K562 (cell line): ENCODE measurements at regions not wholly inside any gene's neighbourhood (a gene's known extent, or its start where the extent isn't known, plus 50 kb on each side); places are given as distances from the start of the nearest gene placed in this dataset.
"Not testable (repeated sequence)": the region's sequence is repeated elsewhere in the genome, so short reads cannot be mapped to it uniquely, and the experiment has no call there.

ENCODE experiments used
- EZH2 ChIP-seq: IDR thresholded peaks from 2 replicates; pipeline ENCODE4 v1.6.1; 2012; ENCODE audit warnings: low read depth, mild to moderate bottlenecking, inconsistent platforms, low read length, borderline replicate concordance
- FOSL1 ChIP-seq: fragments of 200-800 bp; sonication (Bioruptor generic); conservative IDR thresholded peaks from 2 replicates; pipeline ENCODE4 v1.6.1; 2016; ENCODE audit warnings: missing genetic modification characterization, missing compliant biosample characterization
- KDM2B ChIP-seq: fragments of 250-450 bp; sonication (Bioruptor Pico); IDR thresholded peaks from 2 replicates; pipeline ENCODE4 v1.8.0; 2021; ENCODE audit warnings: mild to moderate bottlenecking, moderate library complexity
- STAT5B ChIP-seq: fragments of 250-450 bp; sonication (Bioruptor Pico); IDR thresholded peaks from 2 replicates; pipeline ENCODE4 v1.8.0; 2021; ENCODE audit warnings: mild to moderate bottlenecking, inconsistent platforms
- USF1 ChIP-seq: sonication (generic); formaldehyde crosslinking; IDR thresholded peaks from 2 replicates; pipeline ENCODE4 v1.9.0; 2022; ENCODE audit warnings: mild to moderate bottlenecking, missing genetic modification reagents
- TF ChIP-seq, protein P1 (sequence below), 3 experiments: IDR thresholded peaks in 2 of 3; conservative IDR thresholded peaks in 1 of 3; 2 replicates each; pipeline ENCODE4 v1.5.1; 2011 to 2012; ENCODE audit warnings: low read length in 3 of 3, mild to moderate bottlenecking in 3 of 3, control low read depth in 2 of 3, improper control_type of control experiment in 1 of 3, inconsistent platforms in 1 of 3, low read depth in 1 of 3, mixed read lengths in 1 of 3, moderate library complexity in 1 of 3; ENCODE audit not compliant: insufficient read depth in 2 of 3
- TF ChIP-seq, protein P2 (sequence below): fragments of 250-450 bp; sonication (Bioruptor Pico); IDR thresholded peaks from 2 replicates; pipeline ENCODE4 v1.8.0; 2021; ENCODE audit warnings: borderline replicate concordance, mild to moderate bottlenecking, moderate library complexity; ENCODE audit not compliant: poor library complexity, severe bottlenecking

- not testable (repeated sequence) for TF ChIP-seq KDM2B (CRISPR knock-in tag); EZH2; STAT5B (CRISPR knock-in tag); USF1 (CRISPR knock-in tag); FOSL1 (tag)
- TF ChIP-seq, protein P1, sequence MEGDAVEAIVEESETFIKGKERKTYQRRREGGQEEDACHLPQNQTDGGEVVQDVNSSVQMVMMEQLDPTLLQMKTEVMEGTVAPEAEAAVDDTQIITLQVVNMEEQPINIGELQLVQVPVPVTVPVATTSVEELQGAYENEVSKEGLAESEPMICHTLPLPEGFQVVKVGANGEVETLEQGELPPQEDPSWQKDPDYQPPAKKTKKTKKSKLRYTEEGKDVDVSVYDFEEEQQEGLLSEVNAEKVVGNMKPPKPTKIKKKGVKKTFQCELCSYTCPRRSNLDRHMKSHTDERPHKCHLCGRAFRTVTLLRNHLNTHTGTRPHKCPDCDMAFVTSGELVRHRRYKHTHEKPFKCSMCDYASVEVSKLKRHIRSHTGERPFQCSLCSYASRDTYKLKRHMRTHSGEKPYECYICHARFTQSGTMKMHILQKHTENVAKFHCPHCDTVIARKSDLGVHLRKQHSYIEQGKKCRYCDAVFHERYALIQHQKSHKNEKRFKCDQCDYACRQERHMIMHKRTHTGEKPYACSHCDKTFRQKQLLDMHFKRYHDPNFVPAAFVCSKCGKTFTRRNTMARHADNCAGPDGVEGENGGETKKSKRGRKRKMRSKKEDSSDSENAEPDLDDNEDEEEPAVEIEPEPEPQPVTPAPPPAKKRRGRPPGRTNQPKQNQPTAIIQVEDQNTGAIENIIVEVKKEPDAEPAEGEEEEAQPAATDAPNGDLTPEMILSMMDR (IDR thresholded peaks at IDR 0.05 in 2 of 3, conservative IDR thresholded peaks at IDR 0.05 in 1 of 3; ENCODE audit: insufficient read depth in 2 of 3, low read depth in 1 of 3, low read length in 3 of 3), result not testable (repeated sequence)
- TF ChIP-seq, protein P2, sequence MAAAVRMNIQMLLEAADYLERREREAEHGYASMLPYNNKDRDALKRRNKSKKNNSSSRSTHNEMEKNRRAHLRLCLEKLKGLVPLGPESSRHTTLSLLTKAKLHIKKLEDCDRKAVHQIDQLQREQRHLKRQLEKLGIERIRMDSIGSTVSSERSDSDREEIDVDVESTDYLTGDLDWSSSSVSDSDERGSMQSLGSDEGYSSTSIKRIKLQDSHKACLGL (CRISPR knock-in tag), result not testable (repeated sequence)
Measured at GRCh38 chr3:101922151-101922725, 72.9 kb downstream of the NFKBIZ start.
